PC-3 (cell line): ENCODE measurements at regions not wholly inside any gene's neighbourhood (a gene's known extent, or its start where the extent isn't known, plus 50 kb on each side); places are given as distances from the start of the nearest gene placed in this dataset.

Experiments
- EZH2 ChIP-seq: fragments of 300-600 bp; sonication (generic); IDR thresholded peaks from one replicate; pipeline ENCODE4 v1.6.1; 2017; ENCODE audit warnings: antibody characterized with exemption, mild to moderate bottlenecking, low read length; ENCODE audit not compliant: unreplicated experiment
- EZH2phosphoT487 ChIP-seq: fragments of 300-600 bp; sonication (generic); IDR thresholded peaks from 2 replicates; pipeline ENCODE4 v1.6.1; 2018; ENCODE audit warnings: mild to moderate bottlenecking, antibody characterized with exemption, low read length, borderline replicate concordance
- TF ChIP-seq, protein P1 (sequence below): fragments of 300-600 bp; sonication (generic); conservative IDR thresholded peaks from 2 replicates; pipeline ENCODE4 v1.5.1; 2017; ENCODE audit warnings: antibody characterized with exemption, low read depth, mild to moderate bottlenecking, low read length

DNA sequence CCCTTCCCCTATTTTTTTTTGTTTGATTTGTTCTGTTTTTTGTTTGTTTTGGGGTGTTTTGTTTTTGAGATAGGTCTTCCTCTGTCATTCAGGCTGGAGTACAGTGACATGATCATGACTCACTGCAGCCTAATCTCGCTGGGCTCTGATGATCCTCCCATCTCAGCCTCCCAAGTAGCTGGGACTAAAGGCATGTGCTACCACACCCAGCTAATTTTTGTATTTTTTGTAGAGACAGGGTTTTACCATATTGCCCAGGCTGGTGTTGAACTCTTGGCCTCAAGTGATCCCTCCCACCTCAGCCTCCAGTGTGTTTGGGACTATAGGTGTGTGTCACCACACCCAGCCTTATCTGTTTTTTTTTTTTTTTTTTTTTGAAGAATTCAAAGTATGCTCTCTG lies 605.4 kb downstream of the DNAH5 start:
- TF ChIP-seq, protein P1, sequence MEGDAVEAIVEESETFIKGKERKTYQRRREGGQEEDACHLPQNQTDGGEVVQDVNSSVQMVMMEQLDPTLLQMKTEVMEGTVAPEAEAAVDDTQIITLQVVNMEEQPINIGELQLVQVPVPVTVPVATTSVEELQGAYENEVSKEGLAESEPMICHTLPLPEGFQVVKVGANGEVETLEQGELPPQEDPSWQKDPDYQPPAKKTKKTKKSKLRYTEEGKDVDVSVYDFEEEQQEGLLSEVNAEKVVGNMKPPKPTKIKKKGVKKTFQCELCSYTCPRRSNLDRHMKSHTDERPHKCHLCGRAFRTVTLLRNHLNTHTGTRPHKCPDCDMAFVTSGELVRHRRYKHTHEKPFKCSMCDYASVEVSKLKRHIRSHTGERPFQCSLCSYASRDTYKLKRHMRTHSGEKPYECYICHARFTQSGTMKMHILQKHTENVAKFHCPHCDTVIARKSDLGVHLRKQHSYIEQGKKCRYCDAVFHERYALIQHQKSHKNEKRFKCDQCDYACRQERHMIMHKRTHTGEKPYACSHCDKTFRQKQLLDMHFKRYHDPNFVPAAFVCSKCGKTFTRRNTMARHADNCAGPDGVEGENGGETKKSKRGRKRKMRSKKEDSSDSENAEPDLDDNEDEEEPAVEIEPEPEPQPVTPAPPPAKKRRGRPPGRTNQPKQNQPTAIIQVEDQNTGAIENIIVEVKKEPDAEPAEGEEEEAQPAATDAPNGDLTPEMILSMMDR: no peak
- TF ChIP-seq EZH2phosphoT487: no peak
- no peak for TF ChIP-seq EZH2
